ENCODE measurements at regions not wholly inside any gene's neighbourhood (a gene's known extent, or its start where the extent isn't known, plus 50 kb on each side); places are given as distances from the start of the nearest gene placed in this dataset.

DNA sequence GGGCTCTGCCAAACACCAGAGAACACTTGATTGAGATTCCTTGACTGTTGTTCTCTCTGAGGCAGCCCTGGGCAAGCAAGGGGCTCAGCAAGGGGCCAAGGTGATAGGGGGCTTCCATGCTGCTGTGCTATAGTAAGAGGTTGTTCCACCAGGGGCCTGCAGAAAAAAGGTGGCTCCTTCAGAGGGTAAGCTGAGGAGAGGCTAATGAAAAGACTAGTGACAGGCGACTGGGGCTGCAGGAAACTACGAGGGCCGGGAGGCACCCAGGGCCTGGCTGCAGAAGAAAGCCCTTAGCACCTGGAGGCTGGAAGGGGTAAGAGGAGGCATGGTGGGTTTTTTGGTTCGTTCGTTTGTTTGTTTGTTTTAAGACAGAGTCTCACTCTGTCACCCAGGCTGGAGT lies 88.0 kb upstream of the CTNNA1 start:
- H3K36me3 ChIP-seq (ENCODE audit: low read depth, low read length), result no peaks in the 10 kb centered on the region
- TF ChIP-seq EZH2 (IDR thresholded peaks at IDR 0.05; ENCODE audit: low read length, unreplicated experiment), result no peak
- TF ChIP-seq, protein P1, sequence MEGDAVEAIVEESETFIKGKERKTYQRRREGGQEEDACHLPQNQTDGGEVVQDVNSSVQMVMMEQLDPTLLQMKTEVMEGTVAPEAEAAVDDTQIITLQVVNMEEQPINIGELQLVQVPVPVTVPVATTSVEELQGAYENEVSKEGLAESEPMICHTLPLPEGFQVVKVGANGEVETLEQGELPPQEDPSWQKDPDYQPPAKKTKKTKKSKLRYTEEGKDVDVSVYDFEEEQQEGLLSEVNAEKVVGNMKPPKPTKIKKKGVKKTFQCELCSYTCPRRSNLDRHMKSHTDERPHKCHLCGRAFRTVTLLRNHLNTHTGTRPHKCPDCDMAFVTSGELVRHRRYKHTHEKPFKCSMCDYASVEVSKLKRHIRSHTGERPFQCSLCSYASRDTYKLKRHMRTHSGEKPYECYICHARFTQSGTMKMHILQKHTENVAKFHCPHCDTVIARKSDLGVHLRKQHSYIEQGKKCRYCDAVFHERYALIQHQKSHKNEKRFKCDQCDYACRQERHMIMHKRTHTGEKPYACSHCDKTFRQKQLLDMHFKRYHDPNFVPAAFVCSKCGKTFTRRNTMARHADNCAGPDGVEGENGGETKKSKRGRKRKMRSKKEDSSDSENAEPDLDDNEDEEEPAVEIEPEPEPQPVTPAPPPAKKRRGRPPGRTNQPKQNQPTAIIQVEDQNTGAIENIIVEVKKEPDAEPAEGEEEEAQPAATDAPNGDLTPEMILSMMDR (conservative IDR thresholded peaks at IDR 0.05; ENCODE audit: low read depth, low read length), result no peak
- no peak for TF ChIP-seq EZH2phosphoT487 (IDR thresholded peaks at IDR 0.05; ENCODE audit: borderline replicate concordance, low read length)
- no peak overlapping the region for H3K9ac ChIP-seq (ENCODE audit: low read length)
- H4K20me1 ChIP-seq (ENCODE audit: low read length), result no peaks in the 10 kb centered on the region
- H3K79me2 ChIP-seq (ENCODE audit: low read length), result no peaks in the 10 kb centered on the region
- CTCF ChIA-PET, result no interaction called here
- no peaks in the 10 kb centered on the region for H3F3A ChIP-seq (ENCODE audit: low read length, unreplicated experiment)
- H3K4me2 ChIP-seq (ENCODE audit: low read length), result no peak overlapping the region
- no peak overlapping the region for H3K27ac ChIP-seq (ENCODE audit: low read length)
- POLR2A ChIA-PET (ENCODE audit: unreplicated experiment), result no interaction called here
- no peaks in the 10 kb centered on the region for H3K9me3 ChIP-seq (ENCODE audit: low read length)
- no peaks in the 10 kb centered on the region for H3K27me3 ChIP-seq (ENCODE audit: low read length)
- no peak for DNase-seq
- intact Hi-C loops (cut with micrococcal nuclease), result no loop called here
- ATAC-seq, result no peak
- no TSS peak for BruUV-seq (replicated peaks)
- H3K9me2 ChIP-seq (replicated peaks; ENCODE audit: low read length), result no peaks in the 10 kb centered on the region
- H2AFZ ChIP-seq (ENCODE audit: low read length), result no peak overlapping the region
- H3K4me1 ChIP-seq (ENCODE audit: insufficient read depth, low read length), result no peaks in the 10 kb centered on the region
- no peak overlapping the region for H3K4me3 ChIP-seq (ENCODE audit: low read length)

DNA sequence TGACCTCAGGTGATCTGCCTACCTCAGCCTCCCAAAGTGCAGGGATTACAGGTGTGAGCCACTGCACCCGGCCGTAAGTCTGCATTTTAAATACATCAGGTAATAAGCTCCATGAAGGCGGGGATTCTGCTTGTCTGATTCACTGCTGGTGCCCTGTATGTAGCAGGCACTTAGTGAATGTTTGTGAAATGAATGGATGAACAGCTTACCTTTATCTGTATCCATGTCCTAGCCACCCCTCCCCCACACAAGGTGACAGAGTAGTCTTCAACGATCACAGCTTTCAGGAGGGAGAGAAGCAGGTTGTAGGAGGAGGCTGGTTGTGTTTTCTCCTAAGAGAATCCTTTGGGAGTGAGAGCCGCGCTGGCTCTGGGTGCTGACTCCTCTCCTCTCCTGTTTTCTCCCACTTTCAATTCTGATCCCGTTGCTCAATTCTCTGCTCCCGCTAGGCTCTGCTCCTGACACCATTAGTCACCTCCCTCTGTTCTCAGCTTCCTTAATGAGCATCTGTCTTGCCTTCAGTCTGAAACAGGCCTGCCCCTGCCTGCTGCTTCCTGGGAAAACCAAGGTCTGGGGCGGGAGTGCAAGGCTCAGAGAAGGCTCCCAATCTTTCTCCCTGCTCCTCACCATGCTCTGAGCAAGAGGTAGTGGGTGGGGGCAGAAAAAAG lies 88.8 kb upstream of the CTNNA1 start:
- H3K36me3 ChIP-seq (ENCODE audit: low read depth, low read length), result no peaks in the 10 kb centered on the region
- no peaks in the 10 kb centered on the region for H3F3A ChIP-seq (ENCODE audit: low read length, unreplicated experiment)
- no peaks in the 10 kb centered on the region for H3K4me1 ChIP-seq (ENCODE audit: insufficient read depth, low read length)
- TF ChIP-seq, protein P1 (conservative IDR thresholded peaks at IDR 0.05; ENCODE audit: low read depth, low read length), result no peak
- TF ChIP-seq EZH2phosphoT487 (IDR thresholded peaks at IDR 0.05; ENCODE audit: borderline replicate concordance, low read length) (no peak), EZH2 (IDR thresholded peaks at IDR 0.05; ENCODE audit: low read length, unreplicated experiment) (no peak)
- ATAC-seq, result no peak
- intact Hi-C loops (cut with micrococcal nuclease), result no loop called here
- H3K9me3 ChIP-seq (ENCODE audit: low read length), result no peaks in the 10 kb centered on the region
- H2AFZ ChIP-seq (ENCODE audit: low read length), result no peak overlapping the region
- H3K79me2 ChIP-seq (ENCODE audit: low read length), result no peaks in the 10 kb centered on the region
- ChIA-PET POLR2A (ENCODE audit: unreplicated experiment) (no interaction called here), CTCF (no interaction called here)
- no peaks in the 10 kb centered on the region for H4K20me1 ChIP-seq (ENCODE audit: low read length)
- H3K27me3 ChIP-seq (ENCODE audit: low read length), result no peaks in the 10 kb centered on the region; the same call in 1 of the 2 replicates
- H3K4me3 ChIP-seq (ENCODE audit: low read length), result no peak overlapping the region
- no peak overlapping the region for H3K4me2 ChIP-seq (ENCODE audit: low read length)
- DNase-seq, result no peak
- no peak overlapping the region for H3K9ac ChIP-seq (ENCODE audit: low read length)
- BruUV-seq (replicated peaks), result no TSS peak
- no peak overlapping the region for H3K27ac ChIP-seq (ENCODE audit: low read length)
- H3K9me2 ChIP-seq (replicated peaks; ENCODE audit: low read length), result no peaks in the 10 kb centered on the region

DNA sequence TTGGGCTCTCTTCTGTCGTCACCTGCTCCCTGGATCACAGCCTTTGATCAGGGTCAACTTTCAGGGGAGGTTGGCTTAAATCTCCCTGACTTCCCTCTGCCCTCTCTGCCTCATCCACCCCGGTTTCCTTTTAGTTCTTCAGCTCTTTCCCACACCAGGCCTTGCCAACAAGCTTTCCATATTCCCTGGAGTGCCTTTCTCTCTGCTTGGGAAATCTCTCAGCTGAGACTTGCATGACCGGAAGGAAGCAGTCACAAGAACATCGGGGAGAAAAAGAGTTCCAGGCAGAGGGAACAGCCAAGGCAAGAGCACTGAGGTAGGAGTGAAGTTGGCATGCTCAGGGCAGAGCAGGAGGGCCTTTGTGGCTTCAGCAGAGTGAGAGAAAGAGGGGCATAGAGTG lies 88.4 kb upstream of the HSPA9 start:
- Histone ChIP-seq H3K36me3 (ENCODE audit: low read depth, low read length) (no peaks in the 10 kb centered on the region), H3K9me3 (ENCODE audit: low read length) (no peaks in the 10 kb centered on the region), H3K27ac (ENCODE audit: low read length) (no peak overlapping the region), H3K9me2 (replicated peaks; ENCODE audit: low read length) (no peaks in the 10 kb centered on the region), H3F3A (ENCODE audit: low read length, unreplicated experiment) (no peaks in the 10 kb centered on the region), H3K4me2 (ENCODE audit: low read length) (no peak overlapping the region), H3K27me3 (ENCODE audit: low read length) (no peaks in the 10 kb centered on the region; the same call in 1 of the 2 replicates), H3K4me3 (ENCODE audit: low read length) (no peak overlapping the region), H2AFZ (ENCODE audit: low read length) (no peak overlapping the region), H3K79me2 (ENCODE audit: low read length) (no peaks in the 10 kb centered on the region), H3K9ac (ENCODE audit: low read length) (no peak overlapping the region), H4K20me1 (ENCODE audit: low read length) (no peaks in the 10 kb centered on the region), H3K4me1 (ENCODE audit: insufficient read depth, low read length) (no peaks in the 10 kb centered on the region)
- TF ChIP-seq, protein P1 (conservative IDR thresholded peaks at IDR 0.05; ENCODE audit: low read depth, low read length), result no peak
- no peak for TF ChIP-seq EZH2 (IDR thresholded peaks at IDR 0.05; ENCODE audit: low read length, unreplicated experiment)
- no peak for TF ChIP-seq EZH2phosphoT487 (IDR thresholded peaks at IDR 0.05; ENCODE audit: borderline replicate concordance, low read length)
- BruUV-seq (replicated peaks), result no TSS peak
- ATAC-seq (no peak), DNase-seq (no peak)
- intact Hi-C loops (cut with micrococcal nuclease), result no loop called here
- ChIA-PET POLR2A (ENCODE audit: unreplicated experiment) (no interaction called here), CTCF (no interaction called here)

All from PC-3 (cell line).